Tibial nerve (tissue), 4 donors: ENCODE measurements at regions not wholly inside any gene's neighbourhood (a gene's known extent, or its start where the extent isn't known, plus 50 kb on each side); places are given as distances from the start of the nearest gene placed in this dataset.
A peak's percentile ranks its signal among the peaks of the same experiment; 100 is the strongest.

Experiments
- DNase-seq, 2 donors: peaks; one replicate each; pipeline ENCODE4 v3.0.0-alpha.2; 2019; ENCODE audit warnings: low spot score in 2 of 2
- H3K27ac ChIP-seq, 4 donors: fragments of 200-600 bp; sonication (generic) in 3 of 4; one replicate each; pipeline ENCODE4 v1.5.1; 2017 to 2019; ENCODE audit warnings: mild to moderate bottlenecking in 1 of 4
- H3K27me3 ChIP-seq, 2 donors: fragments of 200-600 bp; sonication (generic) in 1 of 2; one replicate each; pipeline versions ENCODE4 v1.5.1 to v1.6.0; 2017 to 2019
- H3K36me3 ChIP-seq, 3 donors: fragments of 200-600 bp; sonication (generic); one replicate each; pipeline ENCODE4 v1.5.1; 2018 to 2019
- H3K4me1 ChIP-seq, 4 donors: fragments of 200-600 bp; sonication (generic) in 3 of 4; one replicate each; pipeline ENCODE4 v1.5.1; 2017 to 2019
- H3K4me3 ChIP-seq, 4 donors: fragments of 200-600 bp; sonication (generic) in 3 of 4; one replicate each; pipeline ENCODE4 v1.5.1; 2017 to 2019; ENCODE audit warnings: mild to moderate bottlenecking in 1 of 4, moderate library complexity in 1 of 4
- H3K9me3 ChIP-seq, 4 donors: fragments of 200-600 bp; sonication (generic) in 3 of 4; one replicate each; pipeline ENCODE4 v1.5.1; 2017 to 2019
- CTCF ChIP-seq, 5 experiments: fragments of 200-600 bp in 3 of 5; fragments of 450-650 bp in 2 of 5; sonication (generic) in 3 of 5; IDR thresholded peaks; one replicate each; pipeline ENCODE4 v1.5.1; 2016 to 2019; ENCODE audit warnings: antibody characterized with exemption in 5 of 5, mild to moderate bottlenecking in 3 of 5, moderate library complexity in 2 of 5
- EP300 ChIP-seq, 2 donors: sonication (generic); formaldehyde crosslinking; IDR thresholded peaks; one replicate each; pipeline ENCODE4 v1.6.1; 2017; ENCODE audit warnings: antibody characterized with exemption in 2 of 2, mild to moderate bottlenecking in 1 of 2
- POLR2A ChIP-seq, 2 donors: fragments of 450-650 bp; IDR thresholded peaks; one replicate each; pipeline ENCODE4 v1.6.1; 2017; ENCODE audit warnings: antibody characterized with exemption in 2 of 2, mild to moderate bottlenecking in 2 of 2, moderate library complexity in 2 of 2
- WGBS, 2 donors: methylation state at CpG; one replicate each; pipeline ENCODE4 v1.1.5; 2018; 5-methylcytosine and 5-hydroxymethylcytosine counted together

GRCh38 chr2:21928292-21928691, 804.5 kb downstream of the TDRD15 start:
- no peaks in the 10 kb centered on the region for H3K36me3 ChIP-seq
- no peak for DNase-seq
- H3K27me3 ChIP-seq = no peaks in the 10 kb centered on the region
- no peaks in the 10 kb centered on the region for H3K4me1 ChIP-seq
- TF ChIP-seq POLR2A (IDR thresholded peaks at IDR 0.05) = no peak
- TF ChIP-seq EP300 (IDR thresholded peaks at IDR 0.05) = no peak
- peak in 1 of 5 experiments; percentile 11 for TF ChIP-seq CTCF (IDR thresholded peaks at IDR 0.05)
- no peak overlapping the region for H3K27ac ChIP-seq
- H3K4me3 ChIP-seq = no peak overlapping the region
- peaks cover 0 to 22% (median 4%) of the 10 kb centered on the region in 4 donors for H3K9me3 ChIP-seq
- 51 to 52% methylated on average over 2 of the region's 2 CpGs for WGBS, 2 donors

GRCh38 chr2:21930226-21930625, 806.5 kb downstream of the TDRD15 start:
- H3K36me3 ChIP-seq = no peaks in the 10 kb centered on the region
- H3K9me3 ChIP-seq = peaks cover 0 to 9% (median 0%) of the 10 kb centered on the region in 4 donors
- TF ChIP-seq POLR2A (IDR thresholded peaks at IDR 0.05) = no peak
- no peak overlapping the region for H3K27ac ChIP-seq
- no peaks in the 10 kb centered on the region for H3K27me3 ChIP-seq
- WGBS, 2 donors = 81 to 89% methylated on average over 2 of the region's 2 CpGs
- DNase-seq = no peak
- H3K4me3 ChIP-seq = no peak overlapping the region
- no peaks in the 10 kb centered on the region for H3K4me1 ChIP-seq

- Histone ChIP-seq H3K9me3 (no peaks in the 10 kb centered on the region), H3K36me3 (no peaks in the 10 kb centered on the region), H3K27me3 (no peaks in the 10 kb centered on the region), H3K4me1 (no peaks in the 10 kb centered on the region), H3K4me3 (no peak overlapping the region), H3K27ac (no peak overlapping the region)
- WGBS, 2 donors = 43 to 47% methylated on average over 2 of the region's 2 CpGs
- DNase-seq = no peak
- TF ChIP-seq EP300 (IDR thresholded peaks at IDR 0.05) (no peak), POLR2A (IDR thresholded peaks at IDR 0.05) (no peak), CTCF (IDR thresholded peaks at IDR 0.05) (no peak)
These were observed 816.2 kb downstream of the TDRD15 start for GRCh38 chr2:21939967-21940366.

- H3K27ac ChIP-seq = no peak overlapping the region
- no peaks in the 10 kb centered on the region for H3K9me3 ChIP-seq
- H3K4me3 ChIP-seq = no peak overlapping the region
- no peaks in the 10 kb centered on the region for H3K4me1 ChIP-seq
- no peaks in the 10 kb centered on the region for H3K27me3 ChIP-seq
- TF ChIP-seq CTCF (IDR thresholded peaks at IDR 0.05) (no peak), POLR2A (IDR thresholded peaks at IDR 0.05) (no peak), EP300 (IDR thresholded peaks at IDR 0.05) (no peak)
- 78 to 88% methylated on average over 3 of the region's 3 CpGs for WGBS, 2 donors
- no peaks in the 10 kb centered on the region for H3K36me3 ChIP-seq
- DNase-seq = no peak
These were observed 820.8 kb downstream of the TDRD15 start for GRCh38 chr2:21944536-21944935.

- no peaks in the 10 kb centered on the region for H3K4me1 ChIP-seq
- no peaks in the 10 kb centered on the region for H3K36me3 ChIP-seq
- 56 to 59% methylated on average over 3 of the region's 3 CpGs for WGBS, 2 donors
- DNase-seq = no peak
- no peak overlapping the region for H3K27ac ChIP-seq
- no peak overlapping the region for H3K4me3 ChIP-seq
- no peak for TF ChIP-seq EP300 (IDR thresholded peaks at IDR 0.05)
- TF ChIP-seq POLR2A (IDR thresholded peaks at IDR 0.05) = no peak
- no peak for TF ChIP-seq CTCF (IDR thresholded peaks at IDR 0.05)
- H3K27me3 ChIP-seq = no peaks in the 10 kb centered on the region
- no peaks in the 10 kb centered on the region for H3K9me3 ChIP-seq
These were observed 821.9 kb downstream of the TDRD15 start for GRCh38 chr2:21945658-21946057.

- no peak for TF ChIP-seq EP300 (IDR thresholded peaks at IDR 0.05)
- no peak for TF ChIP-seq CTCF (IDR thresholded peaks at IDR 0.05)
- no peak for TF ChIP-seq POLR2A (IDR thresholded peaks at IDR 0.05)
- Histone ChIP-seq H3K9me3 (no peaks in the 10 kb centered on the region), H3K4me1 (no peaks in the 10 kb centered on the region), H3K27me3 (no peaks in the 10 kb centered on the region), H3K36me3 (no peaks in the 10 kb centered on the region), H3K4me3 (no peak overlapping the region), H3K27ac (no peak overlapping the region)
- no peak for DNase-seq
- 72 to 85% methylated on average over 6 of the region's 6 CpGs for WGBS, 2 donors
These were observed 823.3 kb downstream of the TDRD15 start for GRCh38 chr2:21947046-21947445.
